ENCODE measurements at regions not wholly inside any gene's neighbourhood (a gene's known extent, or its start where the extent isn't known, plus 50 kb on each side); places are given as distances from the start of the nearest gene placed in this dataset.

DNA sequence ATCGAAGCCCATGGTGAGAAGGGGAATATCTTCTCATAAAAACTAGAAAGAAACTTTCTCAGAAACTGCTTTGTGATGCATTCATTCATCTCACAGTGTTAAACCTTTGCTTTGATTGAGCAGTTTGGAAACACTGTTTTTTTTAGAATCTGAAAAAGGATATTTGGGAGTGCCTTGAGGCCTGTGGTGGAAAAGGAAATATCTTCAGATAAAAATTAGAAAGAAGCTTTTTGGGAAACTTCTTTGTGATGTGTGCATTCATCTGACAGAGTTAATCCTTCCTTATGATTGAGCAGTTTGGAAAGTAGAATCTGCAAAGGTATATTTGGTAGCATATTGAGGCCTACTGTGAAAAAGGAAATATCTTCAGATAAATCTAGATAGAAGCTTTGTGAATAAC, 1594.9 kb downstream of the UQCRFS1 start:
- H3K36me3 Mint-ChIP-seq (ENCODE audit: low read depth, unreplicated experiment), result no peaks in the 10 kb centered on the region
- no peaks in the 10 kb centered on the region for H3K4me1 Mint-ChIP-seq (ENCODE audit: unreplicated experiment)
- DNase-seq (ENCODE audit: low spot score), result no peak
- TF ChIP-seq, protein P1, sequence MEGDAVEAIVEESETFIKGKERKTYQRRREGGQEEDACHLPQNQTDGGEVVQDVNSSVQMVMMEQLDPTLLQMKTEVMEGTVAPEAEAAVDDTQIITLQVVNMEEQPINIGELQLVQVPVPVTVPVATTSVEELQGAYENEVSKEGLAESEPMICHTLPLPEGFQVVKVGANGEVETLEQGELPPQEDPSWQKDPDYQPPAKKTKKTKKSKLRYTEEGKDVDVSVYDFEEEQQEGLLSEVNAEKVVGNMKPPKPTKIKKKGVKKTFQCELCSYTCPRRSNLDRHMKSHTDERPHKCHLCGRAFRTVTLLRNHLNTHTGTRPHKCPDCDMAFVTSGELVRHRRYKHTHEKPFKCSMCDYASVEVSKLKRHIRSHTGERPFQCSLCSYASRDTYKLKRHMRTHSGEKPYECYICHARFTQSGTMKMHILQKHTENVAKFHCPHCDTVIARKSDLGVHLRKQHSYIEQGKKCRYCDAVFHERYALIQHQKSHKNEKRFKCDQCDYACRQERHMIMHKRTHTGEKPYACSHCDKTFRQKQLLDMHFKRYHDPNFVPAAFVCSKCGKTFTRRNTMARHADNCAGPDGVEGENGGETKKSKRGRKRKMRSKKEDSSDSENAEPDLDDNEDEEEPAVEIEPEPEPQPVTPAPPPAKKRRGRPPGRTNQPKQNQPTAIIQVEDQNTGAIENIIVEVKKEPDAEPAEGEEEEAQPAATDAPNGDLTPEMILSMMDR (IDR thresholded peaks at IDR 0.05; ENCODE audit: unreplicated experiment), result no peak
- peaks cover 8% of the 10 kb centered on the region for H3K9me3 Mint-ChIP-seq (ENCODE audit: unreplicated experiment)
- H3K4me3 Mint-ChIP-seq (ENCODE audit: unreplicated experiment), result no peak overlapping the region
- no peak overlapping the region for H3K27ac Mint-ChIP-seq (ENCODE audit: unreplicated experiment)
- no peaks in the 10 kb centered on the region for H3K27me3 Mint-ChIP-seq (ENCODE audit: unreplicated experiment)

DNA sequence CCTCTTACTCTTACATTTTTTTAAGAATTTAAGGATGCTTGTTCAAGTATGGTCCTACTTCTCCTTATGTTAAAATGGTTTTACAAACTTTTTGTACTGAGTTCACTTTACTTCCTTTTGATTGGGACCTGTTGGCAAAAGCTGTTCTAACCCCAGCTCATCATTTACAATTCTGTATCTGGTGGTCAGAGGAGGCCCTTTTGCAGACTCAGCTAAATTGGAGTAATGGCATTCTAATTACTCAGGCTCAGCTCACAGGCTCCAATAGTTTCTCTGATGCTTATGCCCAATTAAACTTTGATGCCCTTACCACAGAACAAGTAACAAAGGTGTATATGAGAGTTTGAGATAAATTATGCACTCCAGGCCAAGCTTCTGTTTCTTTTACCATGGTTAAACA, 1632.0 kb downstream of the UQCRFS1 start:
- H3K36me3 Mint-ChIP-seq (ENCODE audit: low read depth, unreplicated experiment), result peaks cover 8% of the 10 kb centered on the region
- no peak overlapping the region for H3K27ac Mint-ChIP-seq (ENCODE audit: unreplicated experiment)
- H3K4me3 Mint-ChIP-seq (ENCODE audit: unreplicated experiment), result no peak overlapping the region
- H3K4me1 Mint-ChIP-seq (ENCODE audit: unreplicated experiment), result no peaks in the 10 kb centered on the region
- DNase-seq (ENCODE audit: low spot score), result no peak
- H3K9me3 Mint-ChIP-seq (ENCODE audit: unreplicated experiment), result peaks cover 25% of the 10 kb centered on the region
- H3K27me3 Mint-ChIP-seq (ENCODE audit: unreplicated experiment), result no peaks in the 10 kb centered on the region
- TF ChIP-seq, protein P1 (IDR thresholded peaks at IDR 0.05; ENCODE audit: unreplicated experiment), result no peak
